LHCN-M2 (cell line): ENCODE measurements at regions not wholly inside any gene's neighbourhood (a gene's known extent, or its start where the extent isn't known, plus 50 kb on each side); places are given as distances from the start of the nearest gene placed in this dataset.

Source experiments
- DNase-seq: peaks from one replicate; pipeline ENCODE4 v3.0.0-alpha.2; 2012; ENCODE audit warnings: low read depth

DNA sequence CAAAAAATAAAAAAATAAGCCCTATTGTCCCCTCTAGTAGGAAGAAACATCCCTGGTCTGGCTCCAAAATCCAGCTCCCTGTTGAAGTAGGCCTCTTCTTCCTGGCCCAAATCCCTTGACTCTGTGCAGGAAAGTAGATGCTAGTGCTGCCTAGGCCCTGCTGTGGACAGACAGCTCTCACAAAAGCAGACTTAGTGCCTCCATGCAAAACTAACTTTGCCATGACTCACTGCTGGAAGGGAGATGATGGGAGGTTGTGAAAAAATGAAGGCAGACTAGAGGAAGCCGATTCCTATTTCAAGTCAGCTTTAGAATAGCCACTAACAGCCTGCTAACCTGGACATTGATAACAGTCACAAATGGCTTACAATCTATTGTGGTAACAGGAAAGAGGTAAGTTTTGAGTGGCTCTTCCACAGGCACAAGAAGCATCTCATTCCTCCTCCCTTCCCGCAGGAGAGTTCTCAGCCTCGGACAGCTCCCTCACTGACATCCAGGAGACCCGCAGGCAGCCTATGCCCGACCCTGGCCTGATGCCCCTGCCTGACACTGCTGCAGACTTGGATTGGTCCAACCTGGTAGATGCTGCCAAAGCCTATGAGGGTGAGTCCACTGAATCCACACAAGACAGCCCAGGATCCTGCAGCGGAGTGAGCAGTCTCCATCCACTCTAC, 198.9 kb upstream of the RGS6 start:
- DNase-seq: peak; percentile 63

DNA sequence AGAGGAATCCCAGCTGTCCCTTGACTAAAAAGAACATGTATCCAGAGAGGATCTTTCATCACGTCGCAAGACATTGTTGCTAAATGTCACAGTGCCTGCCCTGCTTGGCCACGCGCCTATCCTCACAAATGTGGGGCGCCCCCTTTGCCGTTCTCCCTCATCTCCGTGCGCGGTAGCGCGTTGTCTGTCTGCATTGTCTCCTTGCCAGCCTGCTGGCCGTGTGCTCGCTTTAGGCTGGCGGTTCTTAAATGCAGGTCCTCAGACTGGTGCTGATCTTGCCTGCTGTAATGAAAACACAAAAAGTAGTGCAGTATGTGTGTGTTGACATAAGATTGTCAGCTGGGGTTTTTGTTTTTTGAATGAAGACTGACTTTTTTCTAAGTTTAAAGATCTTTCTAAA, 198.2 kb upstream of the RGS6 start:
- DNase-seq: no peak

DNA sequence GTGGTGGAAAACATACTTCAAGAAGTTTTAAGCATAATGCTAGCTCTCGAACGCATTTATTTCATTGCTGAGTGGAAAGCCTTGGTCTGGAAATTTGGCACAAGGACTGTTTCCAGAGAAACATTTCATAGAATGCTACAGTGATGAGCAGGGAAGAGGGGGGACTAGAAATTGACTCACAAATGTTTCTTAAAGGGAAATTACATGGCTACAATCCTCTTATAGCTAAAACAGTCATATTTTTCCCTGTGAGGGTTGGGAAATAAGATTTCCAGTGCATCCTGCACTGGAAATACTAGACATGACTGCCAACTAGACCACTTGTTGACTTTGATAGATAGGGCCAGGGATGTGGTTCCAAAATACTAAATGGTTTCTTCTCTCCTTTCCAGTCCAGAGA, 197.3 kb upstream of the RGS6 start:
- DNase-seq: no peak

DNA sequence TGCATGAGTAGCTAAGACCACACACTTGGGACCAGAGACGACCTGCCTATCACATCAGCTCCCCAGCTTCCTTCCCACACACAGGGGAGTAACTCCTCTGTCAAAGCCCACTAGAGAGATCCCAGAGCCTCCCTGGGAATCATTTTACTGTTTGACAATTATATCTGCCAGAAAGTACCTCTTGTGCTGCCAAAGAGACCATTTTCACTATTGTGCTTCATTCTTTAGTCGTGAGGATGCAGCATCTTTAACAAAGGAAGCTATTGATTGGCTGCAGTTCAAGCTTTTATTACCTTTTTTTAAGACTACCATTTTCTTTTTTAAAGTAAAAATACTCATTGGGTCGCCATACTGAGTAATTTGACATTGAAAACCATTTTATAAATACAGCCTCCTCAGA, 194.5 kb upstream of the RGS6 start:
- DNase-seq: no peak

DNA sequence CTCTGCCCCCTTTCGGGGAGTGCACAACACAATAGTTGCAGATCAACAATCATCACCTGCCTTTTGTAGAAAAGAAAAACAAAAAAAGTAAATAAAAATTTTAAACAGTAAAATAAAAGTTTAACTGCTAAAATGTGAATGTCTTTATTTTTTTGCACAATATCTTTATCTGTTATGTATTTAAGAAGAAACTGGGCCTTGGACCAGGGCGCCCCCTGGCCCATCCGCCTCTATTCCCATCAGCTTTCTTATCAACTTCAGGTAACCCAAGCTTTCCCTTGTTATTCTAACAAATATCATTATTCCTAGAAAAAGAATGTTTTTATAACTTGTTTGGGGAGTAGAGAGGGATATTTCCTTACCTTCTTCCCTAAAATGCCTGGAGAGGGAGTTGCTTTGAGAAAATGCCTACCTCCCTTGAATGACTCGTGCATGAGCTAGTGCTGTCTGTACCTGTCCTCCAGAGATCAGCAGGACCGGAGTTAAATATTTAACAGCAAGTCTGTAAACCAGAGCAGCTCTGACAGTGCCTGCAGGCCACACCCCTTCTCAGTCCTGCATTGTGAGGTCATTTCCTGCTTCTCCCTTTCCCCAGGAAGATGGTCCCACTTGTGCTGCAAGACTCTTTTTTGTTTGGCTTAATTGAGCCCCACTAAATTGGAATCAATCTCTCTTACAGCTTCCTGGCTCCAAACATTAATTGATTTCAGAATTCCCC, 192.8 kb upstream of the RGS6 start:
- no peak for DNase-seq

DNA sequence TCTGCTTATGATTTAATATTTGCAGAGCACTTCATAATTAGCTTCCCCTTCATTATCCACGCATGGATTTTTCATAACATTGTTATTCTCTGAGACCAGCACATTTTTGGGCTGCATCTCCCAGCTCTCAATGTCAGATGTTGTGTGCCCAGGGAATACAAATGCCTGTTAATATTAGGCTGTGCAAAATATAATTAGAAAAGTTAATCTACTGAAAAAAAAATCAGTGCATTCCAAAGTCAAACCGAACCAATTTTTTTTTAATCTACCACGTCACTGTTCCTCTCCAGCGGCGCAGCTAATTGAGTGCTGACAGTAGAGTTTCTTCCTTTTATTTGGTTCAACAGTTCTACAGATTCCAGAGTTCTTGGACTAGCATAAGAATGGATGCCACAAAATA, 191.0 kb upstream of the RGS6 start:
- DNase-seq: no peak

DNA sequence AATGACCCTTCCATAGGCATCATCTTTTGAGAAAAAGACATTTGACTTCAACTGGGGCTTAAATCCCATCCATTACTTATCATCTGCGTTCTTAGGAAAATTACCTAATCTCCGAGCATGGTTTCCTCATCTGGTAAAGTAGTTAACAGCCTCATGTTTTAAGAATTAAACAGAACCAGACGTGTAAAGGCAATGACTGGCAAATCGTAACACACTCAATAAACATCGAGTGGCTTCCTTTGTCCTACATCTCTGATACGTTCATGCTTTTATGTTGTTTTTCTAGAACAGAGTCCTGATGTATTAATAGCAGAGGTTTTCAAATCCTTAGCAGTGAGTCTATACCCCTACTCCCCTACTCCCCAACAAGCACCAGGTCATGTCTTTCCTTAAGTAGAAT, 189.7 kb upstream of the RGS6 start:
- DNase-seq: no peak

DNA sequence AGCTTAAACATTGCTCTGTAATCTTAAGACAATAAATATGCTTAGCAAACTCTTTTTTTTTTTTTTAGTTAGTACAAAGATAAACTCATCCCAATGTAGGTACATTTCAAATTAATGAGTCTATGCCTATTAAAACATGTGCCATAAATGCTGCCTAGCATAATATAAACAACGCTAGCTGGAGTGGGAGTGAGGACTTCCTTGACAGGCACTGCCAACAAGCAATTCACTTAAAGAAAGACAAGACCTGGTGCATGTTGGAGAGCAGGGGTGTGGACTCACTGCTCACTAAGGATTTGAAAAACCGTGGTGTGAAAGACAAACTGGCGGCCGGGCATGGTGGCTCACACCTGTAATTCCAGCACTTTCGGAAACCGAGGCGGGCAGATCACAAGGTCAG, 187.2 kb upstream of the RGS6 start:
- DNase-seq: no peak

DNA sequence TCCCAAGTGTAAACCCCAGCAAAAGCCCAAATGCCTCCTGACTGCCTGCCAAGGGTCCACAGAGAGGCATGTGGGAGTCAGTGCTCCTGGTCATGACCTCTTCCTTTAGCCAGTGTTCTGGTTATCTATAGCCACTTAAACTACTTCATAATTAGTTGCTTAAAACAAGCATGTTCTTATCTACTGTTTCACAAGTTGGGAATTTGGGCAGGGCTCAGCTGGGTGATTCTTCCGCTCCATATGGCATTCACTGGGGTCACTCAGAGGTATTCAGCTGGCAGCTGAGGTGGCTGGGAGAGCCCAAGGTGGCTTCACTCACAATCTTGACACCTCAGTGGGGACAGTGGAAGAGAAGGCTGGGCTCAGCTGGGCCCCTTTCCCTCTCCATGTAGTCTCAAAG, 184.0 kb upstream of the RGS6 start:
- DNase-seq: no peak

DNA sequence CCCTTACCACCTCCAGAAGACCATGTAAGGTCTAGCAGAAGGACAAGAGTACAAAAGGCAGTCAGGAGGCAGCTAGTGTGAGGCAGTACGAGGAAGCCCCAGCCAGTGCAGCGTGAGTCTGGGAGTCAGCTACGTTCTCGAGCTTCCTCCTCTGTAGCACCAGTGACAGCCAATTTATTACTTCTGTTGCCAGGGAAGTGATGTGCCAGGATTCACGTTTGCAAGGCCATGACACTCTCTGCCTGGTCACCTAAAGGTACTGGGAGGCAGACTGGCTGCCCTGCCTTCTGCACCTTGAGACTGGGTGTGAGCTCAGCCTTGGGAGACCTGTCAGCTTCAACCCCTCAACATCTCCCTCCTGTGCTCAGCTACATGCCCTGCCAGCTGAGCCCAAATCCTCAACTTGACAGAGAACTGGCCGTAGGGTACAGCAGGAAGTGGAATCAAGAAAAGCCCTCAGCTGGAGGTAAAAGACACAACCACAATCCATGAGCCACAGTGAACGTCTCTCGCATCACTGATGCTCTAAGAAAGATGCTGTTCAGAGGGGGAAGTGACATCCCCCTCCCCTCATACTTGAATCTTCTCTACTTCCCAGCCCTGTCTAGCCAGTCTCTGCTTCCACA, 182.5 kb upstream of the RGS6 start:
- DNase-seq: no peak

DNA sequence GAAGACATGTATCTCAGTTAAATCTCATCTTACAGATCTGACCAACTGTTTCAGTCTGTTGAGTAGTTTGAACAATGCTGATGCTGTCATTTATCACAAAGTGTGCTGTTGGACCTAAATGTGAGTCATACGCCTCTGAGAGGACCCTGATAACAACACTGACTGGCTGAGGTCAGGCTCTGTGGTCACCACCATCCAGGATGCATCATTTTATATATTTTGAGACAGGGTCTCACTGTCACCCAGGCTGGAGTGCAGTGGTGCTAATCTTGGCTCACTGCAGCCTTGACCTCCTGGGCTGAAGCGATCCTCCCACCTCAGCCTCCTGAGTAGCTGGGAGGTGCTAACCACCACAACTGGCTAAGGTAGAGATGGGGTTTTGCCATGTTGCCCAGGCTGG, 181.0 kb upstream of the RGS6 start:
- DNase-seq: peak; percentile 63

DNA sequence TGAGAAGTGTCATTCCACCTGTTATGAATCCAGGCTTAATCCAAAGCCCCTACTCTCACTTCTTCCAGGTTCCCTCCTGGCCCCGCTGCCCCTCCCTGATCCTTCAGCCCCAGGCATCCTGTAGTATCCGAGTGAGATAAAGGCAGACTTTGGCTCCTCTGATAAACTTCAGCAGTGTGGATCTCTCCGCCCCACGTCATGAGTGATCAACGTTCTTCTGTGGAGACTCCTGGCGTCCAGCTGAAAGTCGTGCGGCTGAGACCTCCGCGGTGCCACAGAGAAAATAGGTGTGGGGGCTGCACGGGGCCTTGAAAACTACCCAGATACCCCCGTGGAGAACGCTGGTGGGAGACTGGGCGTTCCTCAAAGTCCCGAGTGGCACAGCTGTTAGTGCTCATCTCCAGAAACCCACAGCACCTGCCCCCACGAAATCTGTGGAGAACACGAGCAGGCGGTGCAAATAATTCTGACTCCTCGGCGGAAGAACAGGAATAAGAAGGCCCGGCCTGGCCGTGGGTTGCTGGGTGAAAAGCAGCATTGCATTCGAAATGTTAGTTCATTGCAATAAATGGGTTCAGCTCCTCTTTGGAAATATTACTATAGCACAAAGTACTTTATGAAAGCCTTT, 180.0 kb upstream of the RGS6 start:
- DNase-seq: no peak

DNA sequence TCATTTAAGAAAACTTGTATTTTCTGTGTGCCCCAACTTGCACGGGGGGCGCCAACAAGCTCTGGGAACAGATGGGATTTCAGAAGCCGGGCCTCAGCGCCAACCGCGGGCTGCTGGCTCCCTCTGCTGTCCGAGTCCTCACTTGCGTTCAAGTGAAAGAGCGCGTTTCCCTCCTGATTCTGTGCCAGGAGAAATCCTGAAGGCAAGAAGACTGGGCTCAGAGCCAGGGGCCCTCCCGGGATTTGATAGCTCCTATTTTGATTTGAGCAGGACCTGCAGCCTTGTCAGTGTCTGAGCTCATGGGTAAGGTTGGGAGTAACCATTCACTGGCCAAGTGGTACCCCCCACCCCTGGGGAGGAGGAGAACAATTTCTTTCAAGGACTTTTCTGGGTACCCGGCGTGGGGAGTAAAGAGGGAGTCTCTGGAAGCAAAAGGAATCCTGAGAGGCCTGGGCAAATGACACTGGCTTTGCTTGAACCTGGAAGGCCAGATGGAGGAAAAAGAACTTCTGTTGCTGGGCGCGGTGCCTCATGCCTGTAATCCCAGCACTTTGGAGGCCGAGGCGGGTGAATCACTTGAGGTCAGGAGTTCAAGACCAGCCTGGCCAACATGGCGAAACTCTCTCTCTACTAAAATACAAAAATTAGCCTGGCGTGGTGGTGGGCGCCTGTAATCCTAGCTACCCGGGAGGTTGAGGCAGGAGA, 179.0 kb upstream of the RGS6 start:
- peak; percentile 93 for DNase-seq

DNA sequence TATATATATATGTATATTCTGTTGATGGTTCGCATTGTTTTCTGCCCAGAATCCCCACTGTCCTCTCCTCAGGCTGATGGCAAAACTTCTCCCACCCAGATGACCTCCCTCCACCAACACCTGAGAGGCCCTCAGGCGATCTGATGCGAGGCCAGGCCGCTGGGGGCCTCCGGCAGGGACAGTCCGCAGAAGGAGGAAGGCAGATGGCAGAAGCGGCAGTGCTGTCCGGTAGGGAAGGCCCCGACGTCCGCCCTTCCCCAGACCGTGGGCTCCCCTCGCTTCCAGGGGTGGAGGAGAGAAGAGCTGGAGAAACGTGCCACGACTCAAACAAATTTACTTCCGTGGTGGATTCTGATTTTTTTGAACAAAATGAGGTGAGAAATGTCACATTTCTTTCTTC, 178.3 kb upstream of the RGS6 start:
- no peak for DNase-seq

DNA sequence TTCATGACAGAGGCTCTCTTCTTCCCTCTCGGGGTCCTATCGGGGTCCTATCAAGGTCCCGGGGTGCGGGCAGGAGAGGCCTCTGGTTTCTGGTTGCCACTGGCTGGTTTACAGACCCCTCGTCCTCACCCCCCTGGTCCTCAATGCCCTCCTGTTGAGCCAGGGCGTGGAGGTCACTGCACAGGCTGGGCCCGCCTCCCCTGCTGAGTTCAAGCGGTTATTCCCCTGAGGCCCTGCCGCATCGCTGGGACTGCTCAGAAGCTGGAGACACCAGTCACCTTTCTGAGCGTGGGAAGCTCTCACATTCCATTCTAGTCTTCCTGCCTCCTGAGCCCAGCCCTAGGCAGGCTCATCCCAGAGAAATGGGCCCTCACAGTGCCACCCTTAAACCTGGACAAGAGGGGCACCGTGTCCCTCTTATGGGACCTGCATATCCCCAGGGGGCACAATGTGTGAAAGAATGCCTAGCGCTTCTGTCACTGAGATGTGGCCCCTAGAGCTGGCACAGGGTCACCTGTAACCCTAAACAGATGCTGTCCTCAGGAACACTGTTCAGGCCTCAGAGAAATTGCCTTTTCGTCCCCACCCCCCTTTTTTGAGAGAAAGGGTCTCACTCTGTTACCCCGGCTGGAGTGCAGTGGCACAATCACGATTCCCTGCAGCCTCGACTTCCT, 177.7 kb upstream of the RGS6 start:
- no peak for DNase-seq

DNA sequence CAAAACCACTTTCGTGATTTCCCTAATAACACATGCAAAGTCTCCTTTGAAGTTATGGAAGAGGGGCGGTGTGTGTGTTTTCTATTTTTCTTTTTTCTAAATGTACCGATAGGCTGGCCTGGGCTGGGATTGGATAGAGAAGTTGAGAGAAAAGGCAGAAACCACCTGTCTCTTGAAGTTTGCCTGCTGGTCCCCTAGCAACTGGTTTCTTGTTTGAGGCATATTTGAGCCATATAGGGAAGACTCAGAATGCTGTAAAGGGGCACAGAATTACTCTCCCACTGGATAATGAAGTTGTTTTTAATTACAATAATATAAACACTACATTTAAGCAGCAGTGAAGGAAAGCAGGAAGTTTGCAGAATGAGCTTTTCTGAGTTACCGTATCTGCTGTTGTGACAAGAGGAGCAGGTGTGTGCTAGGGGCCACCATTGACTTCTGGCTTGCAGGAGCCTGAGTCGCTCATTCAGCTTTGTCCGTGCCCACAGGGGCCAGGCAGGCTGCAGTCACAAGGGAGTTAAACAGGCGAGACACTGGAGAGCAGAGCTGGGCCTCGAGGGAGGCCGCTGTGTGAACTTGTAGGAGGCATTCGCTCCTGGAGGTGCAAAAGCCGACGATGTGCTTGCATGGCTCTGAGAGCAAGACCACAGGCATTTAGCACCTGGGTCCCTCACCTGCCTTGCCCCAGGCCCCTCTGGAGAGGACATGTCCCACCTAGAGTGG, 173.8 kb upstream of the RGS6 start:
- no peak for DNase-seq

DNA sequence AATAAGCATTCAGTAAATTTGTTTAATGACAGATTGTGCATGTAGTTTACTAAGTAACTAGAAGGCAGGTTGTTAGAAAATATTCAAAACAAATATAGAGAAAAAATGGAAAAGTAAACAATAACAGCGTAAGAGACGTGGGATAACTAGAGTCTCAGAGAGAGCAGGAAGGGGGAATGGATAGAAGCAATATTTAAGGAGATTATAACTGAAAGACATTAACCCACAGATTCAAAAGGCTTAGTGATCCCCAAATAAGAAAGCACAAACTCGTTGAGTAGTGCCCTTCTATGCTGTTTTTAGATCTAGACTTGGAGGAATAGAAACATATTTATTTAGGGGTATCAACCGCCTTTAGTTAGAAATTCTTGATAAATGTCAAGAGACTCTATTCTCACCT, 169.7 kb upstream of the RGS6 start:
- no peak for DNase-seq

DNA sequence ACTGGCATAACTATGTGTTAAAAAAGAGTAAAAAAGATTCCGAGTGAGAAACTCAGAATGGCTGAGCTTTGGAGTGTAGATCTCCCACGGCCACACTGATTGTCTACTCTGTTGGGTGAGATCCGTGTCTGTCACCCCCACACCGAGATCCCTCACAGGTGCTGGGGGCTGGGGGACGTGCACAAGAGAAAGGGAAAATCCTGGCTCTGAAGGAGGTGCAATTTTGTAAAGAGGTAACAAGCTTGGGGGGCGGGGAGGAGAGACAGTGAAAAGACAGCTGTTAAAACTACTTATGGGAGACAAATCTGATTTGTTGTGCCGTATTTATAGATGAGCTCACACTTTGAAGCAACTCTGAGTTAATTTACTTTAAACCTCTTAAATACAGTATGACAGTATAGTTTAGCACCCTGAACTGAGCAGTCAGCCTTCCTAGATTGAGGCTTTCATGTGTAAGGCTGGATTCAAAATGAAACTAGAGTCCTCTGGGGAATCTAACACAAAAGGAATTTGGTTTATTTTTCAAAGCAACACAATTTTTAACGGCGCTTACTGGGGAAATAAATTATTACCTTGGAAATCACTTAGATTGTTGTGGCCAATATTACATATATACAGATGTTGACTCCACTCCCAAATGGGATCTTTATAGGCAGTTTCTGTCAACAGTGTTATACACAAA, 167.4 kb upstream of the RGS6 start:
- peak; percentile 11 for DNase-seq

DNA sequence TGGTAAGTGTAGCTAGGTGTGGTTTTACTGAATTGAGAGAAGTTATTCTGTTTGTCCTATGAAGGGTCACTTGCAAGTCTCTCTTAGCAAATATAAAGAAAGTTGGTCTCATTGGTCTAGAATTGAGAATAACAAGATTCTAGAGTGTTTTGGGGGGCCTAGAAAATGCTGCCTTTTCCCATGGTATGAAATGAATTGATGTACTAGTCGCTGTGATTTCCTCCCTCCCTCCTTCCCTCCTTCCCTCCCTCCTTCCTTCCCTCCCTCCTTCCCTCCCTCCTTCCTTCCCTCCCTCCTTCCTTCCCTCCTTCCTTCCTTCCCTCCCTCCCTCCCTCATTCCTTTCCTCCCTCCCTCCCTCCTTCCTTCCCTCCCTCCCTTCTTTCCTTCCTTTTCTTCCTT, 166.7 kb upstream of the RGS6 start:
- DNase-seq: no peak

DNA sequence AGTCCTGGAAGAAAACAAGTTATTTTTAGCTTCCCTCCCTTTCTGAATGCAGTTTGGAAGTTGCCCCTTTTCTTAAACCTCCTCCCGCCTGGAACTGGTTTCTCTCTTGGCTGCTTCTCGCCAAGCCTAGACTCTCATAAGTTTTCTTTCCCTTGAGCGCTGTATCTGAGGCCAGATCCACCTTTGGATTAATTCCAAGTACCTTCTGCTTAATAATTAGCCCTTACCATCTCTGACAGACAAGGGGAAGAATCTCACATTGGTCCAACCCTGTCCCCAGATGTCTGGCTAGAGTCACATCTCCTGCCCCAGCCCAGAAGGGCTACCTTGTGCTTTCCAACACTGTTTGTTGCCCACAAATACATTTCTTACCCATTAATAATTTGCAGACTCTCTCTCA, 161.8 kb upstream of the RGS6 start:
- no peak for DNase-seq
